ENCODE measurements at regions not wholly inside any gene's neighbourhood (a gene's known extent, or its start where the extent isn't known, plus 50 kb on each side); places are given as distances from the start of the nearest gene placed in this dataset.

DNA sequence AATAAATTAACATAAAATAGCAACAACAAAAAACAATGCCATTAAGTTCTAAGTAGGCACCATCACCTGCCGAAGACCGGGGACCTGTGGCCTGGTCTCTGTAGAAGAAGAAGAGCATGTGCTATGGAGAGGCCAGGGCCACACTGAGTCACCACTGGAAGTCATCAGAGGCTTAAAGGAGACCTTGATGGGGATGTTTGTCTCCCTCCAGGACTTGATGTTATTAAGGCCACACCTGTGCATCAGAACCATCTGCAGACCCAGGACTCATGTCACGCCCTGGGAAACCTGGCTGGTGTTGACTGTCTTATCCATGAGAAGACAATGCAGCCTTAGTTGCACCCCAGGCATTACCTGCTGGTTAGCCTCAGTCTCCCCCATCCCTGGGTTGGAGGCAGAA is 292.3 kb downstream of the AACS start:
- DNase-seq (ENCODE audit: low read depth in 2 of 2), result no peak

DNA sequence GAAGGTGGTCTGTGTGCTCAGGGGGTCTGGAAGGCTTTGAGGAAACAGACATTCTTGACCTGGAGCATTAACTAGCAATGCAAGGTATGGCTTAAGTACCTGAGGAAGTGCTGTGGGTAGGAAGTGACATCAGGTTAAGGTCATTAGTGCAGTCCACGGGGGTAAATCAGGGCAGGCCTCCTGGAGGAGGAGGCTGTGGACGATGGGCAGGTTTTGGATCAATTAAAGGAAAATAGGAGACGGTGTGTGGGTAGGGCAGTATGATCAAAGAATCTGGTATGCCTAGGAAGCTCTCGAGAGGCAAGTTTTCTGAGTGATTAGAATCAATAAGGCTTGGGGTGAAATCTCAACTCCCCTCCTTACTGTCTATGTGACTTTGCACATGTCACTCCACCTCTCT is 295.3 kb downstream of the AACS start:
- no peak for DNase-seq (ENCODE audit: low read depth in 2 of 2)

DNA sequence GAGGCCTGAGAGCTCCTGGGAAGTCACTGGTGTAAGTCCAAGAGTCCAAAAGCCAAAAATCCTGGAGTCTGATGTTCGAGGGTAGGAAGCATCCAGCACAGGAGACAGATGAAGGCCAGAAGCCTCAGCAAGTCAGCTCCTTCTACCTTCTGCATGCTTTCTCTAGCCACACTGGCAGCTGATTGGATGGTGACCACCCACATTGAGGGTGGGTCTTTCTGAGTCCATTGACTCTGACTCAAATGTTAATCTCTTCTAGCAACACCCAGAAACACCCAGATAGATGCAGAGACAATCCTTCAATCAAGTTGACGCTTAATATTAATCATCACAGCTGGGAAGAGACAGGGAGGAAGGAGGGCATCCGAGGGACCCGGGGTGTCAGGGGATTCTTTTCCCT is 305.8 kb downstream of the AACS start:
- no peak for DNase-seq (ENCODE audit: low read depth in 2 of 2)

DNA sequence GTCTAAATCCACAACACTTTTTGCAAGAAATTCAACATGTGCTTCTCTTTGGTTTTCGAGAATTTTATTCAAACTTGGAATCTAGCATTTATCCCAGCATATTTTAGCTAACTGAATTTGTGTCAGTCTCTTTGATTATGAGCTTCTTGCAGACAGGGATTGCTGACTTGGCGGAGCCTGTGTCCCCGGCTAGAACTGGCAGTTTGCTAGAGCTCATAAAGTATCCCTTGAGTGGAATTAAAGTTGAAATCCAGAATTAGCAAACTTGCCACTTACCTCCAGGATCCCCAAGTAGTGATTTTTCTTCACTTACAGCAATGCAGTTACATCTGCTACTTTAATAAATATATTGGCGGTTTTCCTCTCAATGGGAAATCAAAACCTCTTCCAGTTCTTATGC is 306.9 kb downstream of the AACS start:
- DNase-seq (ENCODE audit: low read depth in 2 of 2), result no peak

DNA sequence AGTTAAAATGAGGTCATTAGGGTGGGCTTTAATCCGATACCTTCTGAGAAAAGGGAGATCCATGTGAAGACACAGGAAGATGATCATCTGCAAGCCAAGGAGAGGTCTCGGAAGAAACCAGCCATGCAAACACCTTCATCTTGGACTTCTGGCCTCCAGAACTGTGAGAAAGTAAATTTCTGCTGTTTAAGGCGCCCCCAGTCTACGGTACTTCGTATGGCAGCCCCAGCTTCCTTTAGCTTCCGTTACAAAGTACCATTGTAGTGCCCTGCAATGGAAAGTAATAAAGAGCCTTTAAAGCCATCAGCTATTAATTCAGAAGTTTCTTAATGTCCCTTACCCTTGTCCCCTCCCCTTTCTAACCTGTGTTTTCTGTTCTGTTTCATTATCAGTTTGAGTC is 308.1 kb downstream of the AACS start:
- no peak for DNase-seq (ENCODE audit: low read depth in 2 of 2)

DNA sequence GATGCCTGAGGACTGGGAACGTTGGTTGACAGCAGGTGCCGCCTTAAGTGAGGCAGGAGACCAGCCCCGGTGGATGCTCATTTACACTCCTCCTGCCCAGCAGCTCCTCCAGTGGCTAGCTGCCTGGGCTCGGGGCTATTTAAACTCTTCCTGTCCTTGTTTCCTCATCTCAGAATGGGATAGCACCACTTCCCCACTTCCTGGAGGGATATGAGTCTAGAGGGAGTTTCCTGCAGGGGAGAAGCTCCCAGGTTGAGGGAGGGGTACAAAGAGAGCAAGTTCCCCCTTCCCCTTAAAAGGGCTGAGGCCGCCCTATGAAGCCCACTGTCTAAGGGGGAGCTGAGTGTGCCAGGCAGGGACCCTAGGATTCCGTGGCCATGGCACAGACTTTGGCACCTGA is 311.2 kb downstream of the AACS start:
- DNase-seq (ENCODE audit: low read depth in 2 of 2), result no peak

DNA sequence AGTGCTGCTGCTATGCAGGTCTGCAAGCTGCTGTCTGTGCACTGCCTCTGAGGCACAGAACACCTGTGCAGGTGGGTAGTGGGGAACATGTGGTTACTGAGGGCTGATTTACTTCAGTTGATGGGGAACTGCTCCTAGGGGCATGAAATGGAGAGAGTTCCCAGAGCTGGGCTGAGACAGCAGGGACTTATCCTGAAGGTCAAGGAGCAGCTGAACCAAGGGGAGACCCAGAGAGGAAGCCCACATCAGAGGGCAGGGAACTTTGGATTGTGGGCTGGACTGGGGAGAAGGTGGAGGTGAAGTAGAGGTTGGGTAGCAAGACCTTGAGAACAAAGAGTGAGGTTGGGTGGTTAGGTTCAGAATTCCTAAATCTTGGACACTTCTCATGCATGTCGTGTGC is 311.9 kb downstream of the AACS start:
- DNase-seq (ENCODE audit: low read depth in 2 of 2), result no peak

DNA sequence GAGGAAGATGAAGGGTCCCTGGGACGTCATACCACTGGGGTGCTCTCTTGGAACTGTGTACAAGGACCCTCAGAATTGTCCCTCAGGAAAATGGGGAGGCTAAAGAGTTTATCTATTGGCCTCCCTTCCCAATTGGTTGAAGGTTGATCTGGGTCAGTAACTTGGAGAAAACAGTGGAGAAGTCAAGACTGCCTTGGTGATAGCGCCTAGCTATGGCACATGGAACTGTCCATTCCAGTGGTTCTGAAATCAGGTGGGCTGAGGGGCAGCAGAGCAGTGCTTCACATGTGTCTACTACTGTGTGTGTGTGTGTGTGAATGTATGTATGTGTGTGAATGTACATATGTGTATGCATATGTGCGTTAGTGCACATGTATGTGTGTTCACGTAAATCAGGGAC is 316.1 kb downstream of the AACS start:
- no peak for DNase-seq (ENCODE audit: low read depth in 2 of 2)

DNA sequence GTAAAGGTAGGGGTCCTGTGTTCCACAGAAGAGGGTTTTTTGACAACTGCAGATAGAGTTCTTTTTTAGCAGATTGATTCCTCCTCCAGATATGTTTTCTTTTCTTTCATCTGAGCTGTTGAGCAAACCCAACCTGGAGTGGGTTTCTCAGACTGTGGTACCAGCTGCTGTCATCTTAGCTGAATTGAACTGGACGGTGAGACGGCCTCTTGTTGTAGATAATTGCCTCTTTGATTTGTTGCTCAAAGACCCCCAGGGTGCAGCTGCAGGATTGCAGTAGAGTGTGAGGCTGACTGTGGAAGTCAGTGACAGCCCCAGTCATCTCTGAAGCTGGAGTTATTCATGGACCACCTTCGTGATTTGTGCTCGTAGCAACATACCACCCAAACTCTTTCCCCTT is 317.7 kb downstream of the AACS start:
- no peak for DNase-seq (ENCODE audit: low read depth in 2 of 2)

DNA sequence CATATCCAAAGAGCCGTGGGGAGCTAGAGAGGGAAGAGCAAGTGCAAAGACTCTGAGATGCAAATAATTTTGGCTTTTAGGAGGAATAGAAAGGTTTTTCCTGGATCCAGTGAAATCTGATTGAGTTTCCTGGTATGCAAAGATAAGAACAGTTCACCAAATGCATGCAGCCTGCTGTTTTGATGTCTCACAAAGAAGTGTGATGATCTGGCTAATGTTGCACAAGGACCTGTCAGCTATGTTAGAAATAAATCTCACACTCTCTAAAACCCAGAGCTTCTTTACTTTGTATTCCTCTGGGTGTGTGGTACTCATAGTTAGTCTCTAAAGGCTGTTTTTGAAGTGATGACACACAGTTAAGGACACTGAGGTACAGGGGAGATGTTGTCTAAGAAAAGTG is 321.4 kb downstream of the AACS start:
- no peak for DNase-seq (ENCODE audit: low read depth in 2 of 2)

DNA sequence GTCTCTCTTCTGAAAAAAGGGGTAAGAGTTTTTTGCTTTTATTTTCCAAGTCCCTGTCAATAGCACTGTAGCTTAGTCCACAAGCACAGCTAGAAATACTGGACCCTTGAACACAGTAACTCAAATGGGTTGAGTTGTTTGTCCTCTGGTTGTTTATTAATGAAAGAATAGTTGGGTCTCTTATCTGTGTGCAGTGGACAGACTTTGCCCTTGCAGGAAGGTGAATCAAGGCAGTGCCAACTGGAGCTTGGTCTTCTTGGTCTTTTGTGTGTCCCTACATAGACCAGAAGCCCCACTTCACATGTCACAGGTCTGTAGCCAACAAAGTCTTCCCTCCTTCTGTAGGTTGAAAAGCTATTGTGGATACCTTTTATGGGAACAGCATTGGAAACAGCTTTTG is 322.0 kb downstream of the AACS start:
- DNase-seq (ENCODE audit: low read depth in 2 of 2), result no peak

DNA sequence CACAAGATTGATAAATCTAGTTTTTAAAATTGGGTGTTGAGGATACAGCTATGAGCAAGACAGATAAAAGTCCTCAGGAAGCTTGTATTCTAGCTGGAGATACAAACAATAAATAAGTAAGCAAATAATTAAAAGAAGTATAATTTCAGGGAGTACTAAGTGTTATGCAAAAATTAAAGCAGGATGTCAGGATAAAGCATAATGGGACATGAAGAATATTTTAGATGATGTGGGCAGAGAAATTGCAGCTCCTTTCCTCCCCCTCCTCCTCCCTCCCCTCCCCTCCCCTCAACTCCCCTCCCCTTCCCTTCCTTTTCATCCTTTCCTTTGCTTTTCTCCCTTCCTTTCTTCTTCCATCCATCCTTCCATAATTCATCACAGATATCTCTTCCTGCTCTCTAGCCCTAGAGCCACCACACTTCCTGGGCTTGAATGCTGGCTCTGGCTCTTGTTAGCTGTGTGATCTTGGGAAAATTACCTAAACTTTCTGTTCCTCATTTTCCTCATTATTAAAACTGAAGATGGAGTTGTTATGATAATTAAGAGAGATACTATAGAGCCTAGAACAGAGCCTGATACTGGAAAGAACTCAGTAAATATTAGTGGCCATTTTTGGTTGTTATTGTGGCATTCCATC is 323.9 kb downstream of the AACS start:
- no peak for DNase-seq (ENCODE audit: low read depth in 2 of 2)

DNA sequence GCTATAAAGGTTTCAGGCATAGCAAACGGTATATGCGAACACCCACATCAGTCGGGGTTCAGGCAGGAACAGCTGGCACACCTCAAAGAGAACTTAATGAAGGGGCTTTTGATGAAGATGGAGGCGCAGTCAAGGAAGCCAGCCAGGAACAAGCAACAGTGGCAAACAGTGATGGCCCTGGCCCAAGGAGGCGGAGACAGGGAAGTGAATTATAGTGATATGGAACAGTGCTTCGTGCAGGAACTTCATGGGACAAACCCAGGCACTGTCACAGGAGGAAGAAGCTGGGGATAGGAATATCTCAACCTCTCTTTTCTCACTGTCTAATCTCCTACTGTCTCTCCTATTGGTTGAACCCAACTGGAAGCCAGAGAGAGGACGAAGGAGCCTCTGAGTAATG is 328.3 kb downstream of the AACS start:
- DNase-seq (ENCODE audit: low read depth in 2 of 2), result no peak

DNA sequence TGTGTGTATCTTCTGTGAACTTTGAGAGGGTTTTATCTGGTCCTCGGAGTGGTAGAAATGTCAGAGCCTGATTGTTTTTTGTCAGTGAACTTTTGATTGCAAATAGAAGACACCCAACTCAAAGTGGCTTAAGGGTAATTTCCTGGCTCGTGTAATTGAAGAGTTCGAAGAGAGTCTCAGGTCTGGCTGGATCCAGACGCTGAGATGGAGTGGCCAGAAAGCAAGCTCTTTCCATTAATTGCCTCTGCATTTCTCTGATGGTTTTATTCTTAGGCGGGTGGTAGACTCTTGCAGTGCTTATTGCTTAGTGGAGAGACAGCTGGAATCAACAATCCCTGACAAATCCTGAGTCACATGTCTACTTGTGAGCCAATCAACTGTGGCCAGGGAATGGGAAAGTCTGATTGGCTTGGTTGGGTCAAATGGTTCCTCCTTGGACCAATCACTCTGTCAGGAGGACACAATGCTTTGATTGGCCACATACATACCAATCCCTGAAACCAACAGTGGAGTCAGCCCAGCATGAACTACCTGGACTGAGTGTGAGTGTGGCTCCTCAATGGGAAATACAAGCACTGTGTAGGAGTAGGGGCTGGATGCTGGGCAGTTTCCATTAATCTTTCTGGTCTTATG is 330.5 kb downstream of the AACS start:
- no peak for DNase-seq (ENCODE audit: low read depth in 2 of 2)

DNA sequence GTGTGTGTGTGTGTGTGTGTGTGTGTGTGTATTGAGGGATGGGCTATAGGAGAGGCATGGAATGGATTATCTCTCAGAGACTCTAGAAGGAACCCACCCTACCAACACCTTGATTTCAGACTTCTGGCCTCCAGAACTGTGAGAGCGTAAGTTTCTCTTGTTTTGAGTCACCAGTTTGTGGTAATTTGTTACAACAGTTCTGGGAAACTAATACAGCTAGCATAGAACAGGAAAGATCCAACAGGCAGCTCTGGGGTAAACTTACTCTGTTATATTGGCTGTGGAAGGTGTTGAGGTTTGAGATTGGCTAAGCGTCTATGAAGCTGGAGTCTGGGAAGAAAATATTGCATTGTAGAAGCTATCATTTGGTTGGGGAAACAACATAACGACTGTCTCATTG is 334.3 kb downstream of the AACS start:
- no peak for DNase-seq (ENCODE audit: low read depth in 2 of 2)

DNA sequence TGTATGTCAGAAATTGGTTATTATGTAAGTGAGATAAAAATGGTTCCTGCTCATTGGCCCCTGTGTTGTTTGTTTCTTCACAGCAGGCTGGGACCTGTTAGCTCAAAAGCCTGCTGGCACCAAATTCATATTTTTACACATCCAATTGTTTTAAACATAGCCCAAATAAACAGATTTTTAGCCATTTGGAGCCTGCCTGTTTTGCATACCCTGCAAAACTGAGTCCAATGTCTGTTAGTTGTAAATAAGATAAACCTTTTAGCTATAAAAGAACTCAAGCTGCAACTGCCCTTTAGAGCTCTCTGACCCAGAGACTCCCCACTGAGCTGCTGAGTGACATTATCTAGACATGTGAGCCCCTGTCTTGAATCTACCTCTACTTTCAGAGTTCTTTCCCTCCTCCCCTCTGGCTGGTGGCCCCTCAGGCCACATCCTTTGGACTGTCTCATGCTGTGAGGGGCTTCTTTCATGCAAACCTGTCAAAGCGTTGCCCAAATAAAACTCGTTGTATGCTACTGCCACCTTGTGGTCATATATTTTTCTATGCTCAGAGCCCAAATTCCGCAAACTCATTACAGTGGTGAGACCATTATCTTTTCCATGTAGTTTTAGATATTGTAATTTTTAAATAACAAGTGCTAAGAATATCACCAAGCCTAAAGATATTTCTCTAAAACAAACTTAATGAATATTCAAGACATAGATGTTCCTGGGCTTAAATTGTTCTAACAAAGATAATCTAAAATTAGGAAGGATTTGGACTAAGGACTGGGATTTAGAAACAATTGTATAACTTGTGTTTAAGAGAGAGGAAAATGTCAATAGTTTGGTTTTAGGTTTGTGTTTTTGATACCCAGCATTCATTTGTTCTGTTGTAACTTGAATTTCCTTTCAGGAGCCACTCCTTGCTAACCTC is 337.9 kb downstream of the AACS start:
- peak; percentile 14 to 34 for DNase-seq (ENCODE audit: low read depth in 2 of 2)

DNA sequence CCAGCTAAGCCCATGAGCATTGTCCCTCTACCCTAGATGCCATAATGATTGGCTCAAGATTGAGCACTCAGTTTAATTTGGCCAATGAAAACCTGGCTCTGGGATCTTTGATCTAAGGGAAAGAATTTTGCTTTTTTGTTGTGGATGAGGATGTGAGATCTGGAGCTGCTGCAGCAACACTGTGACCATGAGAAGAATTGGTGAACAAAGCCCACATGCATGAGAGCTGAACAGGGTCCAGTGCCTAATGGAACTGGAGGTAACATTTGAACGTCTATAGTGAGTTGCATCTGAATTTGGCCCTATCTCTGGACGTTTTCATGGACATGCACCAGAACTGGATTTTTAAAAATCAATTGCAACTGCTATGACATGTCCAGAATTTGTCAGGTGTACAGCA is 338.6 kb downstream of the AACS start:
- DNase-seq (ENCODE audit: low read depth in 2 of 2), result no peak

DNA sequence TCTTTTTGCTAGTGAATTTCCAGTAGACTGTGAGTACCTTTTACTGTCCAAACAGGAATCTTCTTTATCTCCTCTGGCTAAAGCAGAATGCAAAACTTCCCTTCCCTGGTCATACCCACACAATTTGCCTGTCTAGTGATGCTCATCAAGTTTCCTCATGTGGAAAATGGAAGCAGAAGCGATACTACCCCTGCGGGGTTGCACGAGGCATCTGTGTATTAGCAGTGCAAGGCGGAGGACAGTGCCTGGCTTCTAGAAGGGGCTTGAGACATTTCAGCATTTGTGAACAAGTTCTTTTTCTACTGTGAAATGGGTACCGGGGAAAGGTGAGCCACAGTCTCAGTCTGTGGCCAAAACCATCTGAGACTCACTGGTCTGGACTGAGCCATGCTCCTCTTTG is 340.9 kb downstream of the AACS start:
- DNase-seq (ENCODE audit: low read depth in 2 of 2), result no peak

DNA sequence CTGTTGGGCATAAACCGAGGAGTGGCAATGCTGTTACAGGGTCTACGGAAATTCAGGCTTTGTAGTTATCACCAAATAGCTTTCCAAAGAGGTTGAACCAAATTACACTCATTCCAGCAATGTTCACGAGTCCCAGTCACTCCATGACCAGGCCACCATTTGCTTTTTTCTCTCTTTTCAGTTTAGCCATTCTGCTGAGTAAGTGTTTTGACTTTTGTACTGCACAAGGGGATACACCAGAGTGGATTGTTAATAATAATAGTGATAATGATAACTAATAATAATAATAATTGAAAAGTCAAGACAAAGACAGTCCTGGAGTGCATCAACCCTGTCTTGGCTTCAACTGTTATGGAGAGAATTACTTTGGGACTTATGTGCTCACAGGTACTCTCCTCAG is 343.5 kb downstream of the AACS start:
- no peak for DNase-seq (ENCODE audit: low read depth in 2 of 2)

DNA sequence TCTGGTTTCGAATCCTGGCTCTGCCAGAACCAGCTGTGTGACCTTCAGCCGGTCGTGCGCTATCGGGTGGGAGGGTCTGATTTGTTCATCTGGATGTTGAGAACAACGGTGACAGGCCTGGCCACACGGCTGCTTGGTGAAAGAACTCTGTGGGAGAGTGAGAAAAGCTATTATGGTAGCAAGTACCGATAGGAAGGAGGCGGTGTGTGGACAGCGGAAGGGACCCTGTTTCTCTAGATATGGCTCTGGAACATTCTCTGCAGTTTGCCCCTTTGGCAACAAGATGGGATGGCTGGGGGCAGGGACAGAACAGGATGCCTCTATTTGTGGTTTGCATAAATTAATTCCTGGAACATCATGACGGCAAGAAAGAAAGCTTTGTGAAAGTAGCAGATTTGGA is 347.3 kb downstream of the AACS start:
- no peak for DNase-seq (ENCODE audit: low read depth in 2 of 2)

DNA sequence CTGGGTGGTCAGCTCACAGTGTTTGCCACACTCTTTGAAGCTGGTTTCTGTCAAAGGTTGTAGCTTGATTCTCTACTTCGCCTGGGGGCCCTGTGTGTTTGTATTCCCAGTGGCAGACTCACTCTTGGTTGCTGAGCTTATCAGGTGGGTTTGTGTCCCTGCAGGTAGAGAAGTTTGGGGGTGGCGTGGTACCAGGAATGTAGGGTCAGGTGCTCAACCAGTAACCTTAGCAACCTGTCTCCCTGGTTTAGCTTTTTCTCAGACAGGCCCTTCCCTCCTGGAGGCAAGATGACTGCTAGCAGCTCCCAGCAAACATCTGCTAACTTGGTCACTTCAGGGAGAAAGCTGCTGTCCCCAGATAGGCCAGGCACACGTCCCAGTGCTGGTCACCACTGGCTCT is 352.2 kb downstream of the AACS start:
- DNase-seq (ENCODE audit: low read depth in 2 of 2), result no peak

DNA sequence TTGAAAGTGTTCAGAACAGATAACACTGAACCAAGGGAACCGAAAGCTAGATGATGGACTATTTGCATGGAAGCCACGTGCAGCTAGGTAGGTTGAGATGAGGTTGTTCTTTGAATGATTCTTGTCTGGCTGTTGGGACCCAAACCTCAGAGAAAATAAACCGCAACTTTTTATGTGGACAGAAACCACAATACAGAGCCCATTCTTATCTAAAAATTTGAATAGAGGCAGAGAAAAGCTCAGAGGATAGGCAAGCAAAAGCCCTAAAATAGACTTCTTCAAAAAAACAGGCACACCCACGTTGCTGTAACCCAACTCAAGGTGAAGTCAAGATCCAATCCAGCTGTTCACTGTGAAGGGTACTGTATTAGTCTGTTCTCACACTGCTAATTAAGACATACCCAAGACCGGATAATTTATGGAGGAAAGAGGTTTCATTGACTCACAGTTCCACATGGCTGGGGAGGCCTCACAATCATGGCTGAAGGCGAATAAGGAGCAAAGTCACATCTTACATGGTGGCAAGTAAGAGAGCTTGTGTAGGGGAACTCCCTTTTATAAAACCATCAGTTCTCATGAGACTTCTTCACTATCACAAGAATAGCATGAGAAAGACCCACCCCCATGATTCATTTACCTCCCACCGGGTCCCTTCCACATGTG is 353.8 kb downstream of the AACS start:
- DNase-seq (ENCODE audit: low read depth in 2 of 2), result no peak
